SK-N-MC (cell line): ENCODE measurements at regions not wholly inside any gene's neighbourhood (a gene's known extent, or its start where the extent isn't known, plus 50 kb on each side); places are given as distances from the start of the nearest gene placed in this dataset.

Source experiments
- DNase-seq: peaks from one replicate; pipeline ENCODE4 v3.0.0-alpha.2; 2011; ENCODE audit warnings: low read depth, low spot score
- H3K27ac ChIP-seq: fragments of 200-600 bp; sonication (generic); 2 replicates; pipeline ENCODE4 v1.5.1; 2016; ENCODE audit warnings: mixed run types
- H3K36me3 ChIP-seq: fragments of 200-600 bp; sonication (generic); 2 replicates; pipeline ENCODE4 v1.6.1; 2017; ENCODE audit warnings: antibody characterized with exemption, low read length, mixed read lengths; ENCODE audit not compliant: insufficient read depth
- H3K4me3 ChIP-seq: fragments of 200-600 bp; sonication (generic); 2 replicates; pipeline ENCODE4 v1.5.1; 2016
- H3K9ac ChIP-seq: fragments of 200-600 bp; sonication (generic); 2 replicates; pipeline ENCODE4 v1.8.0; 2017; ENCODE audit warnings: mixed run types, mixed read lengths; ENCODE audit not compliant: insufficient read length
- H3K9me3 ChIP-seq: fragments of 200-600 bp; sonication (generic); 2 replicates; pipeline ENCODE4 v1.6.1; 2017; ENCODE audit warnings: low read depth, mild to moderate bottlenecking, antibody characterized with exemption, low read length, moderate library complexity, mixed read lengths
- EZH2 ChIP-seq: fragments of 200-600 bp; sonication (generic); IDR thresholded peaks from one replicate; pipeline ENCODE4 v1.6.1; 2017; ENCODE audit warnings: antibody characterized with exemption
- FOXP2 ChIP-seq: optimal IDR thresholded peaks from 2 replicates; pipeline ENCODE3; 2011; ENCODE audit warnings: mild to moderate bottlenecking, moderate library complexity; ENCODE audit not compliant: insufficient read depth; ENCODE audit errors: extremely low read length, control extremely low read depth
- POLR2AphosphoS5 ChIP-seq: IDR thresholded peaks from 2 replicates; pipeline ENCODE4 v1.6.1; 2012; ENCODE audit warnings: mild to moderate bottlenecking, low read depth, low read length, borderline replicate concordance

GRCh38 chr9:26260238-26260637, 582.0 kb upstream of the TUSC1 start:
- no peak for DNase-seq
- no peak overlapping the region for H3K4me3 ChIP-seq

DNA sequence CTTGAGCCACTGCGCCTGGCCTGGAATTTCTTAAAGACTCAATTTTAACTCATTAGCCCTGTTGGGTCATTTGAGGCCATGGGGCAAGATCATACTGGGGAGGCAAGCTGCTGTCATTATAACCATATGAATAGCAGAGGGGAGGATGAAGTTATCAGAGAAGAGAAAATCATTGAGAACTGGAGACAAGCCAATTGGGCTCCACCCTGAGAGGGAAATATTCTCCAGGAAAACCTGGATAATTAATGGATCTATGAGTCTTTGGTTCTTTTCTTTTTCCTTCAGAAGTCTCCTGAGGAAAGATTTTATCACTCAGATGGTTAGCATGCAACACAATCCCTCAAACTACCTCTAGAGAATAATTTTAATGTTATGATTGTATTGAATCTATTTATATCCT, 569.6 kb upstream of the TUSC1 start:
- no peak for TF ChIP-seq POLR2AphosphoS5
- no peak for TF ChIP-seq FOXP2
- TF ChIP-seq EZH2 = no peak
- no peak for DNase-seq
- no peaks in the 10 kb centered on the region for H3K36me3 ChIP-seq
- no peaks in the 10 kb centered on the region for H3K9me3 ChIP-seq
- H3K4me3 ChIP-seq = no peak overlapping the region
- H3K9ac ChIP-seq = no peak overlapping the region
- H3K27ac ChIP-seq = no peak overlapping the region

More at GRCh38 chr9:26260238-26260637, 582.0 kb upstream of the TUSC1 start:
- Histone ChIP-seq H3K9me3 (no peaks in the 10 kb centered on the region), H3K27ac (no peak overlapping the region), H3K9ac (no peak overlapping the region), H3K36me3 (no peaks in the 10 kb centered on the region)
- TF ChIP-seq POLR2AphosphoS5 (no peak), FOXP2 (no peak), EZH2 (no peak)

GRCh38 chr9:26244661-26245451, 566.6 kb upstream of the TUSC1 start:
- no peak overlapping the region for H3K4me3 ChIP-seq

DNA sequence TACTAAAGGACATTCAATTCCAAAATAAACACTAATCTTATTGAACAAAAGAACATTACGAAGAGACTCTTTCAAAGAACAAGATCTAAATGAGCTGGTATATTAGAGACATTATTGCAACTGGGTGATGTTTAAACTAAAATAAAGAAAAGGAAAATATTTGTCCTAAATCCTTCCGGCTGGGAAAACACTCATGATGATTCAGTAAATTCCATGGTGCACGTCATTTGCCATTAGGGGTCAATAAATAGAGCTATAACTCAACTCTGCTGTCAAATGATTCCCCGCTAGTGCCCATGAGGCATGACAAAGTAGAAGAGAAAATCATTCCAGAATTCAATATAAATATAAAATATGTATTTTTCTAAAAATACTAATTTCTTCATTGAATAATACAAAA, 565.5 kb upstream of the TUSC1 start:
- DNase-seq = no peak
- no peak overlapping the region for H3K27ac ChIP-seq
- no peaks in the 10 kb centered on the region for H3K9me3 ChIP-seq
- no peak overlapping the region for H3K9ac ChIP-seq
- H3K36me3 ChIP-seq = no peaks in the 10 kb centered on the region
- TF ChIP-seq POLR2AphosphoS5 (no peak), EZH2 (no peak), FOXP2 (no peak)
- H3K4me3 ChIP-seq = no peak overlapping the region

More at GRCh38 chr9:26244661-26245451, 566.6 kb upstream of the TUSC1 start:
- TF ChIP-seq EZH2 = no peak
- no peak for TF ChIP-seq POLR2AphosphoS5
- no peak for TF ChIP-seq FOXP2
- Histone ChIP-seq H3K9me3 (no peaks in the 10 kb centered on the region), H3K27ac (no peak overlapping the region), H3K36me3 (no peaks in the 10 kb centered on the region), H3K9ac (no peak overlapping the region)
- no peak for DNase-seq

DNA sequence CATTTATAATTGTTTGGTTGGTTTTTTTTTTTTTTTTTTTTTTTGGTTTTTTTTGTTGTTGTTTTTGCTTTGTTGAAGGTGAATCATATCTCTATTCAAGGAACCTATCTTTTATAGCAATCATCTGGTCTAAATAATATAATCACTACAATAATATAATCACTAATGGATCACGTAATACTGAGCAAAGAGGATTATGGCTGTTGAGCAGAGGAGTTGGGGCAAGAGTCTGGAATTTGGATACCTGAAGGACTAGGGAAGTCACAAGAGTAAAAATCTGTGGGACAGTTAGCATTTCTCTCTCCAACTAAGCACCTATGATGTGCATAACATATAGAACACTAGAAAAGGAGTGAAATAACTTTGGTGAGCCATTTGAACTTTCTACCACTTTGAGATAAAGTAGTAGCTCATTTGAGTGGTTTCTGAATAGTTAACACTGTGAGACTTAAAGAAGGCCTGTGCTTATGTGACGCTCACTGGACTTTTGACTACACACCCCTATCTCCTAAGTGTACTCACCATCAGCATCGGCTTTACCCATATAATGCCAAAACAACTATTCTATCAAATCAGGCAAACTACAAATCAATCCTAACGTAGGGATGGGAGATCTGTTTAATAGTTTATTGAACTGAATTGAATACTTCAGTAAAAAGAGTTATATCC, 564.9 kb upstream of the TUSC1 start:
- no peak overlapping the region for H3K27ac ChIP-seq
- no peaks in the 10 kb centered on the region for H3K36me3 ChIP-seq
- H3K9ac ChIP-seq = no peak overlapping the region
- TF ChIP-seq EZH2 (no peak), FOXP2 (no peak)
- H3K9me3 ChIP-seq = no peaks in the 10 kb centered on the region
- DNase-seq = no peak
- H3K4me3 ChIP-seq = no peak overlapping the region

DNA sequence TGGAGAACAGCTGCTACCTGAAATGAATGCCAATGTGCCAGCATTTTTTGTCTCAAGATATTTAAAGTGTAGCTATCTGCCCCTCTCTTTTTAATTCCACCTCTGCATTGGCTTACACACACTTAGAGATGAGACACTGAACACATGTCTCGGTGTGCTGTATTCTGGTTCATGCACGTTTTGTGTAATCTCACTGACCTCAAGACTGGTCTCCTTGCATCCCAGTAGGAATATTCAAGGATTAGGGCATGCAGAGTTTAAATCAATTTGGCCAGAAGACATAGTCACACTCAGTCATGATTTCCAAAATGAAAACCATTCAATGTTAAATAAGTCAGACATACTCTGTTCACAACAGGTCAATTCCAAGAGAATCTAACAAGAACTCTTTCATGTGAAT, 561.8 kb upstream of the TUSC1 start:
- DNase-seq = no peak
- H3K9me3 ChIP-seq = no peaks in the 10 kb centered on the region
- H3K36me3 ChIP-seq = no peaks in the 10 kb centered on the region
- no peak for TF ChIP-seq EZH2
- TF ChIP-seq POLR2AphosphoS5 = no peak
- no peak for TF ChIP-seq FOXP2
- H3K9ac ChIP-seq = no peak overlapping the region
- H3K27ac ChIP-seq = no peak overlapping the region
- no peak overlapping the region for H3K4me3 ChIP-seq

- no peak for DNase-seq
- TF ChIP-seq POLR2AphosphoS5 (no peak), EZH2 (no peak), FOXP2 (no peak)
- no peaks in the 10 kb centered on the region for H3K9me3 ChIP-seq
These were observed 559.0 kb upstream of the TUSC1 start for GRCh38 chr9:26237256-26237655.

DNA sequence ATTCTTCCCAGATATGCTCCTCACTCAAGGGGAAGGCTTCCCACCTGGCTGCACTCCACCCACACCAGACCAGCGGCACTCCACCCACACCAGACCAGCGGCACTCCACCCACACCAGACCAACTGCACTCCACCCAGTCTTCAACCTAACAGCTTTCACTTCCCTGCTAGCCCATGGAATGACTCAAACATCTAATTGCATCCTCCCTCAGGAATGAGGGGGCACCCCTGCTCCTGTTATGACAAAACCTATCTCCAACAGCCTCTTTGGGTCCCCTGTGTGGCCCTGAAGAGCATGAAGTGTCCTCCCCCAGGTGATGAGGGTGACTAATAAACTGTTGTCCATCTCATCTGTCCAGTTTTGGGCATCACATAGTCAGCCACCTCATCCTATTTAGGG, 556.6 kb upstream of the TUSC1 start:
- Histone ChIP-seq H3K4me3 (no peak overlapping the region), H3K27ac (no peak overlapping the region), H3K9ac (no peak overlapping the region), H3K36me3 (no peaks in the 10 kb centered on the region), H3K9me3 (no peaks in the 10 kb centered on the region)
- no peak for TF ChIP-seq POLR2AphosphoS5
- no peak for TF ChIP-seq FOXP2
- TF ChIP-seq EZH2 = no peak
- no peak for DNase-seq

More at GRCh38 chr9:26237256-26237655, 559.0 kb upstream of the TUSC1 start:
- H3K27ac ChIP-seq = no peak overlapping the region
- no peaks in the 10 kb centered on the region for H3K36me3 ChIP-seq
- no peak overlapping the region for H3K4me3 ChIP-seq
- no peak overlapping the region for H3K9ac ChIP-seq
